ENCODE measurements at regions not wholly inside any gene's neighbourhood (a gene's known extent, or its start where the extent isn't known, plus 50 kb on each side); places are given as distances from the start of the nearest gene placed in this dataset.

DNA sequence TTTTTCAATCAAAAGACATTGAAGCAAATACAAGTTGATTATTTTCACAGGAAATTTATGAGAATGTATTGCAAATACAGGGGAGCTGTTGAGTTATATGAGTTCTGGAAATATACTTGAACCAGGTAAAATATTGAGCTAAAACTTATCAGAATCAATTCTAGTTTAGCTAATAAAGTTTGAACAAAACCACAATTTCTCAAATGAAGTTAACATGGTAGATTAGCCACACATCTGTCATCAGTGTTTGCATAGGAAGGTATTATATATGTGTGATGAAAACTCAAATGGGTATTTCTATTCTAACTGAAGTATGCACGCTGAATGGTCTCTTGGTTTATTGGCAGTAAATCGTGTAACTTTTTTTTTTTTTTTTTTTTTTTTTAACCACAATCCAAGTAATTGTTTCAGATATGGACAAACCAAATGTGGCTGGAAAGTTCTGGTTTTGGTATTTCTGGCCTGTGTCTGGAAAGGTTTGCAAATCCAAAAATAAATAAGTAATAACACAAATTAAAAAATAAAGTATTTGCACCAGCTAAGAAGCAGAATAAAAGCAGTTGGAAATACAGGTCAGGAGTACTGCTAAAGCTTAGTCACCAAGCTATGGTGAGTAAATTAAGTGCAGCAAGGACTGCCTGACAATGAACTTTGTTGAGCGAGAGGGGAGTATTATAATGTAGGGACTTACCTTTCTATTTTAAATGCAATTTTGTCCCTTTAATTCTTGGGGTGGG, 479.1 kb upstream of the FANCL start:
- Histone ChIP-seq H3K4me1 (ENCODE audit: insufficient read depth) (no peaks in the 10 kb centered on the region), H3K79me2 (ENCODE audit: insufficient read depth) (no peaks in the 10 kb centered on the region), H3K27ac (no peak overlapping the region), H3K4me2 (ENCODE audit: unreplicated experiment) (no peak overlapping the region), H3K36me3 (ENCODE audit: low read depth) (no peaks in the 10 kb centered on the region), H3K4me3 (no peak overlapping the region), H3K9me2 (ENCODE audit: insufficient read depth) (no peaks in the 10 kb centered on the region), H3K9ac (no peak overlapping the region), H3F3A (ENCODE audit: insufficient read depth) (no peaks in the 10 kb centered on the region), H2AFZ (no peak overlapping the region), H4K20me1 (ENCODE audit: insufficient read depth) (no peaks in the 10 kb centered on the region), H3K9me3 (ENCODE audit: low read depth) (no peaks in the 10 kb centered on the region), H3K27me3 (replicated peaks; ENCODE audit: insufficient read depth) (peaks cover 30% of the 10 kb centered on the region)
- in situ Hi-C loops (cut with MboI), result no loop called here
- 46 to 63% methylated on average over 3 of the region's 3 CpGs for WGBS, 2 experiments (ENCODE audit: low coverage in 1 of 2, low lambda C conversion rate in 2 of 2, missing lambda C conversion rate in 2 of 2)
- no peak for TF ChIP-seq EZH2phosphoT487 (IDR thresholded peaks at IDR 0.05; ENCODE audit: insufficient read depth, low read depth)
- TF ChIP-seq EZH2 (IDR thresholded peaks at IDR 0.05; ENCODE audit: insufficient read depth, poor library complexity, severe bottlenecking), result no peak
- no peak for DNase-seq

DNA sequence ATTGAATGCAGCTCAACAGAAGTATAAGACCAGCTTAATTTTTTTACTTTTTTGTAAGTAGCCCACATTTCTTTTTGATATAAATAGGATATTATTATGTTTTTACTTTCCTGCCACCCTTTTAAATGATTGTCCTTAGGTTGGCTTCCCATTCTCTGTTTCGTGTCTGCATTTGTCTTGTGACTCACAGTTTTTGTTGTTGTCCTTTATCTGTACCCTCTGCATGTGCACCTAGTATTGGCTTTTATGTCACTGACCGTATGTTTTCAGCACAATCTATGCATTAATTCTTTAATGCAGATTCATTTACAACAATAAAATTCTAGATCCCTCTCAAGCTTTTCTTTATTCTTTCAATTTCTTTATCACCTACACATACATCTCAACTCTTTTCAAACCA, 474.2 kb upstream of the FANCL start:
- in situ Hi-C loops (cut with MboI), result no loop called here
- H3K9ac ChIP-seq, result no peak overlapping the region
- H3K4me2 ChIP-seq (ENCODE audit: unreplicated experiment), result no peak overlapping the region
- H3K9me2 ChIP-seq (ENCODE audit: insufficient read depth), result no peaks in the 10 kb centered on the region
- H2AFZ ChIP-seq, result no peak overlapping the region
- no peaks in the 10 kb centered on the region for H3K9me3 ChIP-seq (ENCODE audit: low read depth)
- H3K36me3 ChIP-seq (ENCODE audit: low read depth), result no peaks in the 10 kb centered on the region
- no peak overlapping the region for H3K4me3 ChIP-seq
- H3F3A ChIP-seq (ENCODE audit: insufficient read depth), result no peaks in the 10 kb centered on the region
- no peaks in the 10 kb centered on the region for H3K4me1 ChIP-seq (ENCODE audit: insufficient read depth)
- WGBS, 2 experiments (ENCODE audit: low coverage in 1 of 2, low lambda C conversion rate in 2 of 2, missing lambda C conversion rate in 2 of 2), result 34 to 39% methylated on average over 2 of the region's 2 CpGs
- no peaks in the 10 kb centered on the region for H4K20me1 ChIP-seq (ENCODE audit: insufficient read depth)
- H3K27ac ChIP-seq, result no peak overlapping the region
- DNase-seq, result no peak
- TF ChIP-seq EZH2phosphoT487 (IDR thresholded peaks at IDR 0.05; ENCODE audit: insufficient read depth, low read depth) (no peak), EZH2 (IDR thresholded peaks at IDR 0.05; ENCODE audit: insufficient read depth, poor library complexity, severe bottlenecking) (no peak)
- H3K27me3 ChIP-seq (replicated peaks; ENCODE audit: insufficient read depth), result peaks cover 19% of the 10 kb centered on the region
- no peaks in the 10 kb centered on the region for H3K79me2 ChIP-seq (ENCODE audit: insufficient read depth)

DNA sequence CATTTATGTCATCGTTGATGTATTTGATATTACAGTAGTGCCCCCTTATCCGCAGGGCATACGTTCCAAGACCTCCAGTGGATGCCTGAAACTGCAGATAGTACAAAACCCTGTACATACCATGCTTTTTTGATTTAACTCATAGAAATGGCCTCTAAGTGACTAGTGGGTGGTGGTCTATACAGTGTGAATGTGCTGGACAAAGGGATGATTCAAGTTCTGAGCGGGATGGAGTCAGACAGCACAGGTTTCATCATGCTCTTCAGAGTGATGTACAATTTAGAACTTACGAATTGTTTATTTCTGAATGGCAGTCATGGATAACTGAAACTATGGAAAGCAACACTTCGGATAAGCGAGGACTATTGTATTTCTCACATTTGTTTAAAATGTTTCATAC, 473.1 kb upstream of the FANCL start:
- Histone ChIP-seq H3K9ac (no peak overlapping the region), H3K27ac (no peak overlapping the region), H3K4me1 (ENCODE audit: insufficient read depth) (no peaks in the 10 kb centered on the region), H3K27me3 (replicated peaks; ENCODE audit: insufficient read depth) (peaks cover 12% of the 10 kb centered on the region), H2AFZ (no peak overlapping the region), H3K79me2 (ENCODE audit: insufficient read depth) (no peaks in the 10 kb centered on the region), H3K9me3 (ENCODE audit: low read depth) (no peaks in the 10 kb centered on the region), H3K9me2 (ENCODE audit: insufficient read depth) (no peaks in the 10 kb centered on the region), H3K4me3 (no peak overlapping the region), H3K4me2 (ENCODE audit: unreplicated experiment) (no peak overlapping the region), H4K20me1 (ENCODE audit: insufficient read depth) (no peaks in the 10 kb centered on the region), H3F3A (ENCODE audit: insufficient read depth) (no peaks in the 10 kb centered on the region), H3K36me3 (ENCODE audit: low read depth) (no peaks in the 10 kb centered on the region)
- in situ Hi-C loops (cut with MboI), result no loop called here
- WGBS, 2 experiments (ENCODE audit: low coverage in 1 of 2, low lambda C conversion rate in 2 of 2, missing lambda C conversion rate in 2 of 2), result 60 to 72% methylated on average over 7 of the region's 7 CpGs
- no peak for DNase-seq
- TF ChIP-seq EZH2phosphoT487 (IDR thresholded peaks at IDR 0.05; ENCODE audit: insufficient read depth, low read depth) (no peak), EZH2 (IDR thresholded peaks at IDR 0.05; ENCODE audit: insufficient read depth, poor library complexity, severe bottlenecking) (no peak)

DNA sequence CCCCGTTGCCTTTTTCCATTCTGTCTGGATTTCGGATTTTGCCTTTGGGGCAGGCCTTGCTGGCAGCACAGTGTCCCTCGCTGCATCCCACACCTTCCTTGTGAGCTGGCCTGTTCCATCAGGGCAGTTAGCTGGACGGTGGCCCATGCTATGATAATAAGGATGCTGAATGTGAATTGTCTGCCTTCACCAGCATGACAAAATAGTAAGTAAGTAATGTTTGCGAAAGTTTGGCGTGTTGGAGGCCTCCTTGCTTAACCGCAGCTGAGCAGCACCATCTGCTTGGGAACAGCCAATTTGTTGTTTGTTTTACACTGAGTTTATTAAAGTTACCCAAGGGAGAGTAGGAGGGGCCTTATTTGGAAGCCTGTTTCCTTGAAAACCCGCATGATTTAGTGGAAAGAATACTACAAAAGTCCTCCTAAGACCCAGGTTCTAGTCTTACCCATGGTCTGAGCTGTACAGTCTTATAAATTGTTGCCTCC, 469.7 kb upstream of the FANCL start:
- no peak overlapping the region for H3K27ac ChIP-seq
- no peaks in the 10 kb centered on the region for H3K79me2 ChIP-seq (ENCODE audit: insufficient read depth)
- TF ChIP-seq EZH2phosphoT487 (IDR thresholded peaks at IDR 0.05; ENCODE audit: insufficient read depth, low read depth) (no peak), EZH2 (IDR thresholded peaks at IDR 0.05; ENCODE audit: insufficient read depth, poor library complexity, severe bottlenecking) (no peak)
- no peak overlapping the region for H3K4me2 ChIP-seq (ENCODE audit: unreplicated experiment)
- peak; percentile 18 for DNase-seq
- no peaks in the 10 kb centered on the region for H3K36me3 ChIP-seq (ENCODE audit: low read depth)
- no peaks in the 10 kb centered on the region for H3K9me2 ChIP-seq (ENCODE audit: insufficient read depth)
- H3K9me3 ChIP-seq (ENCODE audit: low read depth), result no peaks in the 10 kb centered on the region
- H3F3A ChIP-seq (ENCODE audit: insufficient read depth), result no peaks in the 10 kb centered on the region
- H3K4me1 ChIP-seq (ENCODE audit: insufficient read depth), result no peaks in the 10 kb centered on the region
- H3K9ac ChIP-seq, result no peak overlapping the region
- H3K27me3 ChIP-seq (replicated peaks; ENCODE audit: insufficient read depth), result 0 out of 2 replicates have a peak, but pooled peaks cover 8% of the 10 kb centered on the region
- no peak overlapping the region for H3K4me3 ChIP-seq
- H4K20me1 ChIP-seq (ENCODE audit: insufficient read depth), result no peaks in the 10 kb centered on the region
- H2AFZ ChIP-seq, result no peak overlapping the region
- 36 to 50% methylated on average over 8 of the region's 8 CpGs for WGBS, 2 experiments (ENCODE audit: low coverage in 1 of 2, low lambda C conversion rate in 2 of 2, missing lambda C conversion rate in 2 of 2)
- in situ Hi-C loops (cut with MboI), result no loop called here

Measured in GM23248 (cell line).